AG10803 (cell line): ENCODE measurements at regions not wholly inside any gene's neighbourhood (a gene's known extent, or its start where the extent isn't known, plus 50 kb on each side); places are given as distances from the start of the nearest gene placed in this dataset.

Experiments
- DNase-seq: peaks from one replicate; pipeline ENCODE4 v3.0.0; 2010; ENCODE audit warnings: low read depth
- H3K4me3 ChIP-seq: 2 replicates; pipeline ENCODE4 v1.5.1; 2011; ENCODE audit warnings: mild to moderate bottlenecking, low read length, control low read depth
- TF ChIP-seq, protein P1 (sequence below): conservative IDR thresholded peaks from 2 replicates; pipeline ENCODE4 v1.5.1; 2011; ENCODE audit warnings: mild to moderate bottlenecking, low read length, control low read depth, inconsistent platforms

GRCh38 chr15:88748081-88748480 lies 55.2 kb upstream of the ACAN start:
- no peak overlapping the region for H3K4me3 ChIP-seq
- peak; percentile 65 for DNase-seq
- TF ChIP-seq, protein P1, sequence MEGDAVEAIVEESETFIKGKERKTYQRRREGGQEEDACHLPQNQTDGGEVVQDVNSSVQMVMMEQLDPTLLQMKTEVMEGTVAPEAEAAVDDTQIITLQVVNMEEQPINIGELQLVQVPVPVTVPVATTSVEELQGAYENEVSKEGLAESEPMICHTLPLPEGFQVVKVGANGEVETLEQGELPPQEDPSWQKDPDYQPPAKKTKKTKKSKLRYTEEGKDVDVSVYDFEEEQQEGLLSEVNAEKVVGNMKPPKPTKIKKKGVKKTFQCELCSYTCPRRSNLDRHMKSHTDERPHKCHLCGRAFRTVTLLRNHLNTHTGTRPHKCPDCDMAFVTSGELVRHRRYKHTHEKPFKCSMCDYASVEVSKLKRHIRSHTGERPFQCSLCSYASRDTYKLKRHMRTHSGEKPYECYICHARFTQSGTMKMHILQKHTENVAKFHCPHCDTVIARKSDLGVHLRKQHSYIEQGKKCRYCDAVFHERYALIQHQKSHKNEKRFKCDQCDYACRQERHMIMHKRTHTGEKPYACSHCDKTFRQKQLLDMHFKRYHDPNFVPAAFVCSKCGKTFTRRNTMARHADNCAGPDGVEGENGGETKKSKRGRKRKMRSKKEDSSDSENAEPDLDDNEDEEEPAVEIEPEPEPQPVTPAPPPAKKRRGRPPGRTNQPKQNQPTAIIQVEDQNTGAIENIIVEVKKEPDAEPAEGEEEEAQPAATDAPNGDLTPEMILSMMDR, result no peak

GRCh38 chr15:88748651-88749050 lies 54.6 kb upstream of the ACAN start:
- no peak for DNase-seq
- TF ChIP-seq, protein P1, result no peak
- no peak overlapping the region for H3K4me3 ChIP-seq

- no peak for DNase-seq
- TF ChIP-seq, protein P1, result no peak
- H3K4me3 ChIP-seq, result no peak overlapping the region
These were observed 53.5 kb upstream of the ACAN start for GRCh38 chr15:88749699-88750098.

DNA sequence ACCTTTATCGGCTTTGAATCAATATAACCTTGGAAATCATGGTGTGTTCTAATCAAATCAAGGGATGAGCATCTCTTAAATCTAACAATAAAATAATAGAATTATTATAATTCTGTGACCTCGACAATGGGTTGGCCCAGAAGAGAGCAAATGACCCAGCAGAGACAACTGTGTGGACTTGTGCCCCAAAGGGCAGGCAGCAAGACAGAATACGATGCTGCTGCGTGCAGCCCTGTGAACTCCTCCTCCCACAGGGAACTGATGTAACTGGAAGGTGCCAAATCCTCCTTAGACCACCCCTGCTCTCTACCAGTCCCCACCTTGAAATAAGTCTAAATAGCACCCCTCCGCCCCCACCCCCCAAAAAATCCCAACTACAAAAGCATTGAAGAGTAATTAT lies 50.7 kb upstream of the ACAN start:
- no peak for DNase-seq
- H3K4me3 ChIP-seq, result no peak overlapping the region
- TF ChIP-seq, protein P1, result no peak

DNA sequence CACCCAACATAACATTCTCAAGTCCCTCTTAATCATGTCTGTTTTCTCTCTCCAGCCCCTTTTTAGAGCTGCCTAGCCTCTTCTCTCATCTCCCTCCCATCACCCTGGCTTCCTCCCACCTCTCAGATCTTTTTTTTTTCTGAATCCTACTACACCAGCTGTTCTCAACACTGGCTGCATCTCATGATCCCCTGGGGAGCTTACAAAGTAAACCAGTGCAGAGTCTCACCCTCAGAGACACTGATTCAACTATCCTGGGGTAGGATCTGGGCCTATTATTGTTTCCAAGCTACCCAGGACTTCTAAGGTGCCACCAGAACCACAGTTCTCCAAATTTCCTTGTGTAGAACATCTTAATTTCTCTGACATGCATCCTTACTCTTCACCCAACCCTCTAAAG lies 50.3 kb upstream of the ACAN start:
- no peak for DNase-seq
- TF ChIP-seq, protein P1, result no peak
- no peak overlapping the region for H3K4me3 ChIP-seq
